HepG2 (cell line): ENCODE measurements at regions not wholly inside any gene's neighbourhood (a gene's known extent, or its start where the extent isn't known, plus 50 kb on each side); places are given as distances from the start of the nearest gene placed in this dataset.

ENCODE experiments used
- ATAC-seq: fragments of 200-7000 bp; cut with Tn5 transposase; 3 replicates; pipeline ENCODE4 v1.9.1; 2020; ENCODE audit warnings: mild to moderate bottlenecking, moderate library complexity
- BruUV-seq: library from RNA; stranded (reverse); fragments of 400-500 nt; replicated peaks from 2 replicates; lab custom pipeline; 2021; lab: Mats Ljungman, UMichigan
- CTCF ChIA-PET: fragments of 300-600 bp; formaldehyde crosslinking; extraction: SDS; loops from one replicate; lab custom pipeline; 2021; ENCODE audit warnings: low total read pairs, inconsistent platforms, low intra/inter-chr PET ratio; lab: Yijun Ruan, JAX
- POLR2A ChIA-PET: fragments of 350-600 bp; sonication (Branson Sonifier 250); formaldehyde crosslinking; loops from one replicate; lab custom pipeline; 2020; ENCODE audit warnings: antibody characterized with exemption, inconsistent platforms; lab: Yijun Ruan, JAX
- DNase-seq: peaks from one replicate; pipeline ENCODE4 v3.0.0-alpha.2; 2015; ENCODE audit warnings: low spot score
- FAIRE-seq: peaks from 3 replicates; lab custom pipeline; 2011; peaks lifted over from hg19 to GRCh38; lab: Jason Lieb, UNC
- H2AFZ ChIP-seq: one replicate; pipeline ENCODE4 v1.6.1; 2011; ENCODE audit warnings: low read length, inconsistent platforms
- H3K27ac ChIP-seq: fragments of 300-600 bp; 3 replicates; pipeline ENCODE4 v1.8.0; 2011; ENCODE audit warnings: mixed run types, mild to moderate bottlenecking, mixed read lengths, low read length, inconsistent platforms; ENCODE audit not compliant: insufficient read depth; ENCODE audit errors: extremely low read length
- H3K27me3 ChIP-seq, 2 experiments: fragments of 200-600 bp in 1 of 2; 2 replicates in 1 of 2; 3 replicates in 1 of 2; pipeline versions ENCODE4 v1.6.0 to v1.8.0; 2011; ENCODE audit warnings: low read length in 2 of 2, mild to moderate bottlenecking in 2 of 2, moderate library complexity in 2 of 2, inconsistent platforms in 1 of 2; ENCODE audit not compliant: insufficient read depth in 2 of 2, control insufficient read depth in 1 of 2
- H3K36me3 ChIP-seq, 2 experiments: fragments of 200-600 bp in 1 of 2; replicated peaks in 1 of 2; 2 replicates in 1 of 2; 3 replicates in 1 of 2; pipeline versions ENCODE4 v1.5.1 to v1.8.0; 2011; ENCODE audit warnings: low read length in 2 of 2, inconsistent platforms in 1 of 2; ENCODE audit not compliant: insufficient read depth in 2 of 2, control insufficient read depth in 1 of 2
- H3K4me1 ChIP-seq: 2 replicates; pipeline ENCODE4 v1.5.1; 2012; ENCODE audit warnings: low read length, inconsistent platforms; ENCODE audit not compliant: insufficient read depth
- H3K4me2 ChIP-seq: 2 replicates; pipeline ENCODE4 v1.6.0; 2011; ENCODE audit warnings: low read depth, low read length, inconsistent platforms
- H3K4me3 ChIP-seq, 3 experiments: fragments of 200-600 bp in 1 of 3; sonication (generic), shearing (Covaris generic) in 1 of 3; replicated peaks in 1 of 3; 2 replicates each; pipeline ENCODE4 v1.5.1; 2011 to 2016; ENCODE audit warnings: low read length in 3 of 3, inconsistent platforms in 2 of 3, low read depth in 2 of 3, mild to moderate bottlenecking in 2 of 3, control low read depth in 1 of 3, mixed read lengths in 1 of 3; ENCODE audit not compliant: insufficient read depth in 1 of 3
- H3K79me2 ChIP-seq: one replicate; pipeline ENCODE4 v1.6.1; 2011; ENCODE audit warnings: low read length, inconsistent platforms; ENCODE audit not compliant: insufficient read depth
- H3K9ac ChIP-seq: 2 replicates; pipeline ENCODE4 v1.6.0; 2011; ENCODE audit warnings: mild to moderate bottlenecking, low read depth, low read length, inconsistent platforms; ENCODE audit not compliant: insufficient read depth
- H3K9me3 ChIP-seq: 2 replicates; pipeline ENCODE4 v1.5.1; 2012; ENCODE audit warnings: mild to moderate bottlenecking, low read length
- H4K20me1 ChIP-seq: 2 replicates; pipeline ENCODE4 v1.6.0; 2011; ENCODE audit warnings: inconsistent platforms, mild to moderate bottlenecking, low read length, moderate library complexity; ENCODE audit not compliant: insufficient read depth
- ADNP ChIP-seq: sonication (generic); formaldehyde crosslinking; IDR thresholded peaks from 2 replicates; pipeline ENCODE4 v1.4.0; 2020; ENCODE audit warnings: missing genetic modification reagents
- ARID4A ChIP-seq: sonication (generic); formaldehyde crosslinking; IDR thresholded peaks from 2 replicates; pipeline ENCODE4 v1.5.0; 2020; ENCODE audit warnings: mild to moderate bottlenecking, missing genetic modification reagents, borderline replicate concordance
- BCL6 ChIP-seq: IDR thresholded peaks from 2 replicates; pipeline ENCODE4 v1.6.1; 2016; ENCODE audit warnings: missing genetic modification reagents, missing compliant biosample characterization
- NR1H2 ChIP-seq: sonication (generic); formaldehyde crosslinking; IDR thresholded peaks from 2 replicates; pipeline ENCODE4 v1.8.1; 2022; ENCODE audit warnings: low read depth, missing genetic modification reagents, borderline replicate concordance
- PAF1 ChIP-seq: IDR thresholded peaks from 2 replicates; pipeline ENCODE4 v1.6.1; 2016; ENCODE audit warnings: missing genetic modification reagents, missing compliant biosample characterization
- TBX2 ChIP-seq: sonication (generic); formaldehyde crosslinking; IDR thresholded peaks from 2 replicates; pipeline ENCODE4 v1.5.0; 2020; ENCODE audit warnings: missing genetic modification reagents, mild to moderate bottlenecking, borderline replicate concordance
- ZNF563 ChIP-seq: sonication (generic); formaldehyde crosslinking; IDR thresholded peaks from 2 replicates; pipeline ENCODE4 v1.8.0; 2022; ENCODE audit warnings: mild to moderate bottlenecking, moderate library complexity, missing genetic modification reagents
- ZNF883 ChIP-seq: sonication (generic); formaldehyde crosslinking; IDR thresholded peaks from 2 replicates; pipeline ENCODE4 v1.5.1; 2020; ENCODE audit warnings: mild to moderate bottlenecking, missing genetic modification reagents; ENCODE audit errors: not compliant biosample characterization
- ZXDC ChIP-seq: sonication (generic); formaldehyde crosslinking; IDR thresholded peaks from 2 replicates; pipeline ENCODE4 v1.5.0; 2020; ENCODE audit warnings: mild to moderate bottlenecking, missing genetic modification reagents
- WGBS: methylation state at CpG from one replicate; pipeline ENCODE4 v1.1.6; 2017; ENCODE audit warnings: low lambda C conversion rate; 5-methylcytosine and 5-hydroxymethylcytosine counted together
- in situ Hi-C: cut with HindIII; loops from 2 replicates; pipeline ENCODE4 v1.10.0; 2017; ENCODE audit warnings: low pct_unique_long_range_greater_than_20kb; ENCODE audit not compliant: extremely low pct_ligation_motif_present
- intact Hi-C: fragments of 100-400 bp; cut with micrococcal nuclease; formaldehyde crosslinking; loops from one replicate; pipeline ENCODE4 v1.10.0; 2022; ENCODE audit not compliant: unreplicated experiment

GRCh38 chr2:240234503-240234951 is 94.1 kb upstream of the OTOS start:
- Histone ChIP-seq H3K4me1 (peaks cover 15% of the 10 kb centered on the region), H3K9me3 (0 out of 2 replicates have a peak, but pooled peaks cover under 1% of the 10 kb centered on the region), H3K79me2 (no peaks in the 10 kb centered on the region), H3K36me3 (no peaks in the 10 kb centered on the region), H4K20me1 (peaks cover 5% of the 10 kb centered on the region; the same call in 1 of the 2 replicates), H3K27ac (no peak overlapping the region), H3K4me3 (no peak overlapping the region), H2AFZ (no peak overlapping the region), H3K9ac (no peak overlapping the region), H3K27me3 (peaks cover 12 to 58% of the 10 kb centered on the region in 2 experiments), H3K4me2 (no peak overlapping the region)
- in situ Hi-C loops = loop anchor here (5.0 kb wide), 1 partner anchor 203 kb away; the partner anchor contains the start of gene GPC1
- 10% methylated on average over 7 of the region's 8 CpGs for WGBS
- FAIRE-seq (no peak), DNase-seq (no peak), ATAC-seq (no peak; the same call in 2 of the 3 replicates)
- intact Hi-C loops = loop anchor here (10.0 kb wide), 1 partner anchor 110 kb away; no protein-coding TSS in a partner anchor
- ChIA-PET CTCF (interaction anchor here (2.5 kb wide), 1 partner anchor 203 kb away, joined by 84 read pairs; no protein-coding TSS in a partner anchor), POLR2A (interaction anchor here (0.9 to 2.7 kb wide), 2 partner anchors 17 to 22 kb away, joined by 3 to 23 read pairs; no protein-coding TSS in a partner anchor)
- BruUV-seq = no TSS peak
- no peak for TF ChIP-seq NR1H2 (CRISPR knock-in tag)
- TF ChIP-seq ZNF883 (CRISPR knock-in tag) = peak; percentile 37

- Histone ChIP-seq H3K79me2 (no peaks in the 10 kb centered on the region), H3K4me3 (no peak overlapping the region)
- in situ Hi-C loops = no loop called here
- TF ChIP-seq ADNP (no peak), BCL6 (CRISPR knock-in tag) (no peak), ZNF563 (CRISPR knock-in tag) (no peak), ARID4A (no peak), TBX2 (CRISPR knock-in tag) (no peak), PAF1 (CRISPR knock-in tag) (no peak), ZXDC (CRISPR knock-in tag) (no peak)
Observed at GRCh38 chr2:240235149-240235803, 94.8 kb upstream of the OTOS start.

More at GRCh38 chr2:240235149-240235803, 94.8 kb upstream of the OTOS start:
- no peak overlapping the region for H3K27ac ChIP-seq
- no peaks in the 10 kb centered on the region for H3K9me3 ChIP-seq
- H3K9ac ChIP-seq = no peak overlapping the region
- no peak overlapping the region for H3K4me2 ChIP-seq
- no peak for ATAC-seq
- intact Hi-C loops = loop anchor here (10.0 kb wide), 1 partner anchor 110 kb away; no protein-coding TSS in a partner anchor
- no peak for DNase-seq
- WGBS = 30% methylated on average over 12 of the region's 17 CpGs
- H3K27me3 ChIP-seq = peaks cover 12 to 54% of the 10 kb centered on the region in 2 experiments
- H2AFZ ChIP-seq = no peak overlapping the region
- CTCF ChIA-PET = no interaction called here
- BruUV-seq = no TSS peak
- no peak for FAIRE-seq
- peaks cover 5% of the 10 kb centered on the region; the same call in 1 of the 2 replicates for H4K20me1 ChIP-seq
- POLR2A ChIA-PET = interaction anchor here (0.9 to 2.7 kb wide), 3 partner anchors 17 to 21 kb away, joined by 3 to 23 read pairs (median 10); no protein-coding TSS in a partner anchor
- H3K4me1 ChIP-seq = peaks cover 15% of the 10 kb centered on the region
- no peaks in the 10 kb centered on the region for H3K36me3 ChIP-seq
